SK-N-SH (cell line): ENCODE measurements at regions not wholly inside any gene's neighbourhood (a gene's known extent, or its start where the extent isn't known, plus 50 kb on each side); places are given as distances from the start of the nearest gene placed in this dataset.
"Not testable (repeated sequence)": the region's sequence is repeated elsewhere in the genome, so short reads cannot be mapped to it uniquely, and the experiment has no call there.

ENCODE experiments used
- CHD2 ChIP-seq: fragments of 150-350 bp; IDR thresholded peaks from 2 replicates; pipeline ENCODE4 v1.6.1; 2018; ENCODE audit warnings: low read length; ENCODE audit not compliant: partially characterized antibody
- EP300 ChIP-seq, 2 experiments: IDR thresholded peaks; 2 replicates each; pipeline versions ENCODE4 v1.4.0 to v1.6.1; 2012; ENCODE audit warnings: borderline replicate concordance in 1 of 2, low read depth in 1 of 2, low read length in 1 of 2
- NFIC ChIP-seq: IDR thresholded peaks from 2 replicates; pipeline ENCODE4 v1.4.0; 2012; ENCODE audit warnings: borderline replicate concordance
- POLR2AphosphoS5 ChIP-seq: IDR thresholded peaks from 2 replicates; pipeline ENCODE4 v1.6.1; 2012; ENCODE audit warnings: low read depth, low read length
- RAD21 ChIP-seq: IDR thresholded peaks from 2 replicates; pipeline ENCODE4 v1.6.1; 2012; ENCODE audit warnings: mild to moderate bottlenecking, low read length
- RCOR1 ChIP-seq: fragments of 150-350 bp; IDR thresholded peaks from 2 replicates; pipeline ENCODE4 v1.6.1; 2017; ENCODE audit warnings: antibody characterized with exemption, low read length
- TF ChIP-seq, protein P1 (sequence below): fragments of 200-600 bp; sonication (generic); IDR thresholded peaks from 2 replicates; pipeline ENCODE4 v1.6.1; 2017; ENCODE audit warnings: antibody characterized with exemption, mild to moderate bottlenecking, moderate library complexity
- TF ChIP-seq, protein P2 (sequence below): IDR thresholded peaks from 2 replicates; pipeline ENCODE4 v1.4.0; 2012; ENCODE audit warnings: low read depth
- TF ChIP-seq, protein P3 (sequence below): IDR thresholded peaks from 2 replicates; pipeline ENCODE4 v1.6.1; 2012; ENCODE audit warnings: mild to moderate bottlenecking, low read depth, low read length, moderate library complexity

DNA sequence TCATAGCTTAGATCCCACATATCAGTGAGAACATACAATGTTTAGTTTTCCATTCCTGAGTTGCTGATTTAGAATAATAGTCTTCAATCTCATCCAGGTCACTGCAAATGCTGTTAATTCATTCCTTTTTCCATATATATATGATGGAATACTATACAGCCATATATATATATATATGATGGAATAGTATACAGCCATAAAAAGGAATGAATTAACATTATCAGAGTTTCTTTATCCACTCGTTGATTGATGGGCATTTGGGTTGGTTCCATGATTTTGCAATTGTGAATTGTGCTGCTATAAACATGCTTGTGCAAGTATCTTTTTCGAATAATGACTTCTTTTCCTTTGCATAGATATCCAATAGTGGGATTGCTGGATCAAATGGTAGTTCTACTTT, 273.9 kb upstream of the KLF4 start:
- TF ChIP-seq RCOR1; EP300 (IDR thresholded peaks at IDR 0.05; ENCODE audit: borderline replicate concordance in 1 of 2, low read depth in 1 of 2, low read length in 1 of 2); CHD2; RAD21; POLR2AphosphoS5; NFIC: not testable (repeated sequence)
- TF ChIP-seq, protein P1, sequence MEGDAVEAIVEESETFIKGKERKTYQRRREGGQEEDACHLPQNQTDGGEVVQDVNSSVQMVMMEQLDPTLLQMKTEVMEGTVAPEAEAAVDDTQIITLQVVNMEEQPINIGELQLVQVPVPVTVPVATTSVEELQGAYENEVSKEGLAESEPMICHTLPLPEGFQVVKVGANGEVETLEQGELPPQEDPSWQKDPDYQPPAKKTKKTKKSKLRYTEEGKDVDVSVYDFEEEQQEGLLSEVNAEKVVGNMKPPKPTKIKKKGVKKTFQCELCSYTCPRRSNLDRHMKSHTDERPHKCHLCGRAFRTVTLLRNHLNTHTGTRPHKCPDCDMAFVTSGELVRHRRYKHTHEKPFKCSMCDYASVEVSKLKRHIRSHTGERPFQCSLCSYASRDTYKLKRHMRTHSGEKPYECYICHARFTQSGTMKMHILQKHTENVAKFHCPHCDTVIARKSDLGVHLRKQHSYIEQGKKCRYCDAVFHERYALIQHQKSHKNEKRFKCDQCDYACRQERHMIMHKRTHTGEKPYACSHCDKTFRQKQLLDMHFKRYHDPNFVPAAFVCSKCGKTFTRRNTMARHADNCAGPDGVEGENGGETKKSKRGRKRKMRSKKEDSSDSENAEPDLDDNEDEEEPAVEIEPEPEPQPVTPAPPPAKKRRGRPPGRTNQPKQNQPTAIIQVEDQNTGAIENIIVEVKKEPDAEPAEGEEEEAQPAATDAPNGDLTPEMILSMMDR: not testable (repeated sequence)
- TF ChIP-seq, protein P2, sequence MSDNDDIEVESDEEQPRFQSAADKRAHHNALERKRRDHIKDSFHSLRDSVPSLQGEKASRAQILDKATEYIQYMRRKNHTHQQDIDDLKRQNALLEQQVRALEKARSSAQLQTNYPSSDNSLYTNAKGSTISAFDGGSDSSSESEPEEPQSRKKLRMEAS: not testable (repeated sequence)
- TF ChIP-seq, protein P3, sequence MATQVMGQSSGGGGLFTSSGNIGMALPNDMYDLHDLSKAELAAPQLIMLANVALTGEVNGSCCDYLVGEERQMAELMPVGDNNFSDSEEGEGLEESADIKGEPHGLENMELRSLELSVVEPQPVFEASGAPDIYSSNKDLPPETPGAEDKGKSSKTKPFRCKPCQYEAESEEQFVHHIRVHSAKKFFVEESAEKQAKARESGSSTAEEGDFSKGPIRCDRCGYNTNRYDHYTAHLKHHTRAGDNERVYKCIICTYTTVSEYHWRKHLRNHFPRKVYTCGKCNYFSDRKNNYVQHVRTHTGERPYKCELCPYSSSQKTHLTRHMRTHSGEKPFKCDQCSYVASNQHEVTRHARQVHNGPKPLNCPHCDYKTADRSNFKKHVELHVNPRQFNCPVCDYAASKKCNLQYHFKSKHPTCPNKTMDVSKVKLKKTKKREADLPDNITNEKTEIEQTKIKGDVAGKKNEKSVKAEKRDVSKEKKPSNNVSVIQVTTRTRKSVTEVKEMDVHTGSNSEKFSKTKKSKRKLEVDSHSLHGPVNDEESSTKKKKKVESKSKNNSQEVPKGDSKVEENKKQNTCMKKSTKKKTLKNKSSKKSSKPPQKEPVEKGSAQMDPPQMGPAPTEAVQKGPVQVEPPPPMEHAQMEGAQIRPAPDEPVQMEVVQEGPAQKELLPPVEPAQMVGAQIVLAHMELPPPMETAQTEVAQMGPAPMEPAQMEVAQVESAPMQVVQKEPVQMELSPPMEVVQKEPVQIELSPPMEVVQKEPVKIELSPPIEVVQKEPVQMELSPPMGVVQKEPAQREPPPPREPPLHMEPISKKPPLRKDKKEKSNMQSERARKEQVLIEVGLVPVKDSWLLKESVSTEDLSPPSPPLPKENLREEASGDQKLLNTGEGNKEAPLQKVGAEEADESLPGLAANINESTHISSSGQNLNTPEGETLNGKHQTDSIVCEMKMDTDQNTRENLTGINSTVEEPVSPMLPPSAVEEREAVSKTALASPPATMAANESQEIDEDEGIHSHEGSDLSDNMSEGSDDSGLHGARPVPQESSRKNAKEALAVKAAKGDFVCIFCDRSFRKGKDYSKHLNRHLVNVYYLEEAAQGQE: not testable (repeated sequence)
